H9 (cell line): ENCODE measurements at regions not wholly inside any gene's neighbourhood (a gene's known extent, or its start where the extent isn't known, plus 50 kb on each side); places are given as distances from the start of the nearest gene placed in this dataset.

Experiments used
- DNase-seq: peaks from one replicate; pipeline ENCODE4 v3.0.0-alpha.2; 2017
- H2AFZ ChIP-seq: one replicate; pipeline ENCODE4 v1.6.1; 2013; ENCODE audit warnings: mild to moderate bottlenecking, low read length, control low read depth, moderate library complexity
- H2AK5ac ChIP-seq: 2 replicates; pipeline ENCODE4 v1.6.1; 2013; ENCODE audit warnings: low read length, control low read depth, mixed read lengths; ENCODE audit not compliant: insufficient read length
- H2BK120ac ChIP-seq: one replicate; pipeline ENCODE4 v1.6.1; 2013; ENCODE audit warnings: low read depth, mild to moderate bottlenecking, low read length, control low read depth, inconsistent platforms; ENCODE audit not compliant: poor library complexity, severe bottlenecking
- H2BK12ac ChIP-seq: 2 replicates; pipeline ENCODE4 v1.6.1; 2013; ENCODE audit warnings: low read length, control low read depth, mixed read lengths, low read depth; ENCODE audit not compliant: insufficient read length
- H2BK15ac ChIP-seq: 2 replicates; pipeline ENCODE4 v1.6.1; 2013; ENCODE audit warnings: low read depth, low read length, control low read depth
- H2BK20ac ChIP-seq: one replicate; pipeline ENCODE4 v1.6.1; 2013; ENCODE audit warnings: low read depth, mild to moderate bottlenecking, low read length, control low read depth, inconsistent platforms; ENCODE audit not compliant: poor library complexity, severe bottlenecking
- H2BK5ac ChIP-seq: 2 replicates; pipeline ENCODE4 v1.6.1; 2013; ENCODE audit warnings: low read length, control low read depth, mixed read lengths; ENCODE audit not compliant: insufficient read length
- H3K14ac ChIP-seq: 2 replicates; pipeline ENCODE4 v1.6.1; 2013; ENCODE audit warnings: low read length, control low read depth; ENCODE audit not compliant: insufficient read depth
- H3K18ac ChIP-seq: 2 replicates; pipeline ENCODE4 v1.6.1; 2013; ENCODE audit warnings: low read depth, mild to moderate bottlenecking, mixed read lengths, low read length, control low read depth; ENCODE audit not compliant: insufficient read length
- H3K23ac ChIP-seq: 2 replicates; pipeline ENCODE4 v1.6.1; 2013; ENCODE audit warnings: low read length, control low read depth, mixed read lengths, low read depth; ENCODE audit not compliant: insufficient read length
- H3K23me2 ChIP-seq: 2 replicates; pipeline ENCODE4 v1.6.1; 2013; ENCODE audit warnings: low read depth, mild to moderate bottlenecking, mixed read lengths, low read length, control low read depth; ENCODE audit not compliant: insufficient read length, poor library complexity, severe bottlenecking
- H3K27ac ChIP-seq: 2 replicates; pipeline ENCODE4 v1.5.1; 2013; ENCODE audit warnings: low read length, control low read depth, mixed read lengths, low read depth; ENCODE audit not compliant: insufficient read length
- H3K27me3 ChIP-seq: 2 replicates; pipeline ENCODE4 v1.6.1; 2013; ENCODE audit warnings: low read length, control low read depth, inconsistent platforms; ENCODE audit not compliant: insufficient read depth
- H3K4ac ChIP-seq: 2 replicates; pipeline ENCODE4 v1.6.1; 2013; ENCODE audit warnings: low read depth, mild to moderate bottlenecking, control low read depth, inconsistent platforms, low read length, moderate library complexity
- H3K4me1 ChIP-seq: 2 replicates; pipeline ENCODE4 v1.6.1; 2013; ENCODE audit warnings: low read length, control low read depth, inconsistent platforms; ENCODE audit not compliant: insufficient read depth
- H3K4me2 ChIP-seq: 2 replicates; pipeline ENCODE4 v1.6.1; 2013; ENCODE audit warnings: low read length, control low read depth, mixed read lengths; ENCODE audit not compliant: insufficient read length, insufficient read depth
- H3K56ac ChIP-seq: 2 replicates; pipeline ENCODE4 v1.6.1; 2013; ENCODE audit warnings: low read depth, mild to moderate bottlenecking, mixed read lengths, low read length, control low read depth; ENCODE audit not compliant: insufficient read length
- H3K79me1 ChIP-seq: 2 replicates; pipeline ENCODE4 v1.6.1; 2013; ENCODE audit warnings: low read depth, mild to moderate bottlenecking, moderate library complexity, low read length, control low read depth, inconsistent platforms; ENCODE audit not compliant: insufficient read depth, poor library complexity, severe bottlenecking
- H3K79me2 ChIP-seq: 2 replicates; pipeline ENCODE4 v1.6.1; 2013; ENCODE audit warnings: low read length, control low read depth, inconsistent platforms; ENCODE audit not compliant: insufficient read depth
- H3K9ac ChIP-seq: 2 replicates; pipeline ENCODE4 v1.6.1; 2013; ENCODE audit warnings: low read length, control low read depth, mixed read lengths; ENCODE audit not compliant: insufficient read length; ENCODE audit errors: extremely low read depth
- H3K9me3 ChIP-seq: one replicate; pipeline ENCODE4 v1.6.1; 2013; ENCODE audit warnings: low read depth, low read length, inconsistent platforms; ENCODE audit not compliant: control insufficient read depth
- H3T11ph ChIP-seq: one replicate; pipeline ENCODE4 v1.6.1; 2013; ENCODE audit warnings: mild to moderate bottlenecking, low read length, control low read depth, inconsistent platforms
- H4K20me1 ChIP-seq: one replicate; pipeline ENCODE4 v1.6.1; 2013; ENCODE audit not compliant: control insufficient read depth, insufficient read length, insufficient read depth
- H4K5ac ChIP-seq: 2 replicates; pipeline ENCODE4 v1.6.1; 2013; ENCODE audit warnings: low read depth, mild to moderate bottlenecking, mixed read lengths, low read length, control low read depth; ENCODE audit not compliant: insufficient read length
- H4K8ac ChIP-seq: replicated peaks from 2 replicates; pipeline ENCODE4 v1.6.1; 2013; ENCODE audit warnings: low read length, control low read depth, mixed read lengths, low read depth; ENCODE audit not compliant: insufficient read length
- H4K91ac ChIP-seq: 2 replicates; pipeline ENCODE4 v1.6.1; 2013; ENCODE audit warnings: low read depth, mild to moderate bottlenecking, moderate library complexity, mixed read lengths, low read length, control low read depth; ENCODE audit not compliant: insufficient read length
- H3K27ac Mint-ChIP-seq, 3 experiments: 2 replicates in 2 of 3; 3 replicates in 1 of 3; pipeline ENCODE4 v1.8.0; 2020 to 2021; ENCODE audit warnings: mixed read lengths in 3 of 3, mild to moderate bottlenecking in 1 of 3, moderate library complexity in 1 of 3
- H3K27me3 Mint-ChIP-seq: 2 replicates; pipeline ENCODE4 v1.8.0; 2021; ENCODE audit warnings: low read depth, mild to moderate bottlenecking, moderate library complexity, mixed read lengths
- H3K36me3 Mint-ChIP-seq, 3 experiments: 2 replicates in 2 of 3; 3 replicates in 1 of 3; pipeline ENCODE4 v1.8.0; 2020 to 2021; ENCODE audit warnings: low read depth in 3 of 3, mixed read lengths in 3 of 3; ENCODE audit not compliant: insufficient read depth in 1 of 3
- H3K4me1 Mint-ChIP-seq, 2 experiments: 2 replicates each; pipeline ENCODE4 v1.8.0; 2020; ENCODE audit warnings: mixed read lengths in 2 of 2
- H3K4me3 Mint-ChIP-seq, 2 experiments: 2 replicates in 1 of 2; 3 replicates in 1 of 2; pipeline ENCODE4 v1.8.0; 2020 to 2021; ENCODE audit warnings: mild to moderate bottlenecking in 2 of 2, mixed read lengths in 2 of 2, moderate library complexity in 1 of 2
- H3K9me3 Mint-ChIP-seq, 2 experiments: 2 replicates in 1 of 2; 3 replicates in 1 of 2; pipeline ENCODE4 v1.8.0; 2020; ENCODE audit warnings: mild to moderate bottlenecking in 2 of 2, mixed read lengths in 2 of 2, moderate library complexity in 1 of 2
- CTCF ChIP-seq: fragments of 200-600 bp; sonication (generic); conservative IDR thresholded peaks from 3 replicates; pipeline ENCODE4 v1.8.0; 2021; ENCODE audit warnings: antibody characterized with exemption, mild to moderate bottlenecking
- WGBS: extraction: QIAGEN DNeasy Blood & Tissue Kit; methylation state at CpG from one replicate; pipeline ENCODE4 v1.1.7; 2013; ENCODE audit warnings: missing lambda C conversion rate, low lambda C conversion rate, mixed read lengths; ENCODE audit not compliant: insufficient read length; ENCODE audit errors: extremely low coverage; 5-methylcytosine and 5-hydroxymethylcytosine counted together

DNA sequence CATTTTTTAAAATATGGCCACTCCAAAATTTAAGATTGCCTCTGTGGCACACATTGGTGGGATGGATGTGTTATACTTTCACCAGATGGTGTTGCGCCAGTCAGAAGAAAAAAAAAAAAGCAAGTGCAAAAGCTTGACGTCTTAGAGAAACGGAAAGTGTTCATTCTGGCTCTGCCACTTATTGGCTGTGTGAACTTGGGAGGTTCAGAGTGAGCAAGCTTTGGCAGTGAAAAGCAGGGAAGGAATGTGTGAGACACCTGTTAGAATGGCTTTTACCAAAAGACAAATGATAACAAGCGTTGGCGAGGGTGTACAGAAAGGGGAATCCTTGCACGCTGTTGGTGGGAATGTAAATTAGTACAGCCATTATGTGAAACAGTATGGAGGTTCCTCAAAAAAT, 298.0 kb downstream of the TMEM114 start:
- Histone ChIP-seq H3K23ac (no peak overlapping the region), H3K18ac (no peak overlapping the region), H4K5ac (no peak overlapping the region), H2BK12ac (no peak overlapping the region), H3K14ac (no peak overlapping the region), H2BK20ac (no peak overlapping the region), H4K20me1 (no peaks in the 10 kb centered on the region), H3K9me3 (no peaks in the 10 kb centered on the region), H3K79me1 (no peaks in the 10 kb centered on the region), H2AK5ac (no peak overlapping the region), H3K79me2 (no peaks in the 10 kb centered on the region), H3K4me1 (no peaks in the 10 kb centered on the region), H3T11ph (no peak overlapping the region), H4K8ac (no peak overlapping the region), H3K4ac (no peak overlapping the region), H3K27ac (no peak overlapping the region), H3K27me3 (no peaks in the 10 kb centered on the region), H3K56ac (no peak overlapping the region), H3K9ac (no peak overlapping the region), H3K23me2 (no peaks in the 10 kb centered on the region), H3K4me2 (no peak overlapping the region), H4K91ac (no peak overlapping the region), H2BK120ac (no peak overlapping the region), H2AFZ (no peak overlapping the region), H2BK5ac (no peak overlapping the region), H2BK15ac (no peak overlapping the region)
- Mint-ChIP-seq H3K4me1 (peaks cover 2% of the 10 kb centered on the region in 2 experiments), H3K36me3 (no peaks in the 10 kb centered on the region), H3K27ac (no peak overlapping the region), H3K27me3 (no peaks in the 10 kb centered on the region; the same call in 1 of the 2 replicates), H3K4me3 (no peak overlapping the region), H3K9me3 (no peaks in the 10 kb centered on the region)
- DNase-seq: no peak
- TF ChIP-seq CTCF: no peak
- no CpG with 5 or more reads among the region's 6 CpGs for WGBS
